Kidney (tissue), 13 donors: ENCODE measurements at regions not wholly inside any gene's neighbourhood (a gene's known extent, or its start where the extent isn't known, plus 50 kb on each side); places are given as distances from the start of the nearest gene placed in this dataset.

ENCODE experiments used
- DNase-seq, 5 donors: peaks; one replicate each; pipeline ENCODE4 v3.0.0-alpha.2; 2013 to 2020
- FAIRE-seq: peaks from 2 replicates; lab custom pipeline; 2012; peaks lifted over from hg19 to GRCh38; lab: Jason Lieb, UNC
- H3K27ac ChIP-seq, 2 donors: one replicate each; pipeline ENCODE4 v1.7.0; 2013; ENCODE audit warnings: low read depth in 2 of 2, low read length in 2 of 2, inconsistent platforms in 1 of 2
- H3K27me3 ChIP-seq: one replicate; pipeline ENCODE4 v1.7.1; 2013; ENCODE audit warnings: low read length, inconsistent platforms; ENCODE audit not compliant: control insufficient read depth, insufficient read depth
- H3K36me3 ChIP-seq, 3 donors: one replicate each; pipeline versions ENCODE4 v1.7.0 to v1.7.1; 2013; ENCODE audit warnings: low read length in 3 of 3, control low read depth in 1 of 3, inconsistent platforms in 1 of 3; ENCODE audit not compliant: insufficient read depth in 3 of 3, control insufficient read depth in 2 of 3
- H3K4me1 ChIP-seq, 3 donors: one replicate each; pipeline versions ENCODE4 v1.7.0 to v1.7.1; 2013; ENCODE audit warnings: low read length in 3 of 3, inconsistent platforms in 1 of 3, low read depth in 1 of 3; ENCODE audit not compliant: control insufficient read depth in 2 of 3, insufficient read depth in 2 of 3
- H3K4me3 ChIP-seq, 3 donors: one replicate each; pipeline versions ENCODE4 v1.7.0 to v1.8.1; 2013; ENCODE audit warnings: low read length in 3 of 3, control low read depth in 1 of 3, inconsistent platforms in 1 of 3
- H3K9ac ChIP-seq, 3 donors: one replicate each; pipeline versions ENCODE4 v1.7.0 to v1.7.1; 2013; ENCODE audit warnings: low read length in 3 of 3, control low read depth in 1 of 3, inconsistent platforms in 1 of 3
- H3K9me3 ChIP-seq, 3 donors: one replicate each; pipeline versions ENCODE4 v1.7.0 to v1.7.1; 2013; ENCODE audit warnings: low read length in 3 of 3, control low read depth in 1 of 3, inconsistent platforms in 1 of 3; ENCODE audit not compliant: control insufficient read depth in 2 of 3, insufficient read depth in 1 of 3
- intact Hi-C: fragments of 100-400 bp; cut with DNase I; formaldehyde crosslinking; loops from one replicate; pipeline ENCODE4 v1.11.1; 2022
- TF ChIP-seq, protein P1 (sequence below): IDR thresholded peaks from 3 replicates; pipeline ENCODE4 v1.5.1; 2012; ENCODE audit warnings: mild to moderate bottlenecking, moderate library complexity, borderline replicate concordance; ENCODE audit not compliant: insufficient read depth; ENCODE audit errors: extremely low read depth
- donor health status: control.
- donor health status: control.
- donor health status: control.
- donor health status: control.
- donor health status: control.
- donor health status: DM: yes; HTN: yes; CAD: no.
- donor health status: Normal renal cell carcinoma (clear cell type).

DNA sequence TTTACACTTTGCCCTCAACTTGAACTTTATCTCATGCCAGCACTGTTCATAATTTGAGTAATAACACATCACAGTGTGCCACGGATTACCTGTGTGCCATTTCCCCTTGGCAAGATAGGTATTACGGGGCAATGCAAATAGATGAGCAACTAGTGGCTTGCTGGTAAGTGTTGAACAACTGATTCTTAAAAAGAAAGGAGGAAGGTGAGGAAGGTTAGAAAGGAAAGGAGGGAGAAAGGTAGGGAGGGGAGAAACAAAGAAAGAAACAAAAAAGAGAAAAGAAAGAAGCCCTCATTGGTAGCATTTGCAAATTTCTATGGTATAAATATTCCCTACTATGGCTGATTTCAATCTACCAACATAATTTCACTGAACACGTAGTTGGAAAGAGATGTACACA, 118.2 kb upstream of the OLIG2 start:
- Histone ChIP-seq H3K4me3 (no peak overlapping the region), H3K27me3 (no peaks in the 10 kb centered on the region), H3K9ac (no peak overlapping the region), H3K36me3 (no peaks in the 10 kb centered on the region), H3K4me1 (no peaks in the 10 kb centered on the region), H3K27ac (no peak overlapping the region), H3K9me3 (no peaks in the 10 kb centered on the region)
- TF ChIP-seq, protein P1, sequence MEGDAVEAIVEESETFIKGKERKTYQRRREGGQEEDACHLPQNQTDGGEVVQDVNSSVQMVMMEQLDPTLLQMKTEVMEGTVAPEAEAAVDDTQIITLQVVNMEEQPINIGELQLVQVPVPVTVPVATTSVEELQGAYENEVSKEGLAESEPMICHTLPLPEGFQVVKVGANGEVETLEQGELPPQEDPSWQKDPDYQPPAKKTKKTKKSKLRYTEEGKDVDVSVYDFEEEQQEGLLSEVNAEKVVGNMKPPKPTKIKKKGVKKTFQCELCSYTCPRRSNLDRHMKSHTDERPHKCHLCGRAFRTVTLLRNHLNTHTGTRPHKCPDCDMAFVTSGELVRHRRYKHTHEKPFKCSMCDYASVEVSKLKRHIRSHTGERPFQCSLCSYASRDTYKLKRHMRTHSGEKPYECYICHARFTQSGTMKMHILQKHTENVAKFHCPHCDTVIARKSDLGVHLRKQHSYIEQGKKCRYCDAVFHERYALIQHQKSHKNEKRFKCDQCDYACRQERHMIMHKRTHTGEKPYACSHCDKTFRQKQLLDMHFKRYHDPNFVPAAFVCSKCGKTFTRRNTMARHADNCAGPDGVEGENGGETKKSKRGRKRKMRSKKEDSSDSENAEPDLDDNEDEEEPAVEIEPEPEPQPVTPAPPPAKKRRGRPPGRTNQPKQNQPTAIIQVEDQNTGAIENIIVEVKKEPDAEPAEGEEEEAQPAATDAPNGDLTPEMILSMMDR: no peak
- no peak for DNase-seq
- intact Hi-C loops: no loop called here
- FAIRE-seq: no peak

- FAIRE-seq (no peak), DNase-seq (no peak)
These were observed 117.2 kb upstream of the OLIG2 start for GRCh38 chr21:32908534-32908933.

DNA sequence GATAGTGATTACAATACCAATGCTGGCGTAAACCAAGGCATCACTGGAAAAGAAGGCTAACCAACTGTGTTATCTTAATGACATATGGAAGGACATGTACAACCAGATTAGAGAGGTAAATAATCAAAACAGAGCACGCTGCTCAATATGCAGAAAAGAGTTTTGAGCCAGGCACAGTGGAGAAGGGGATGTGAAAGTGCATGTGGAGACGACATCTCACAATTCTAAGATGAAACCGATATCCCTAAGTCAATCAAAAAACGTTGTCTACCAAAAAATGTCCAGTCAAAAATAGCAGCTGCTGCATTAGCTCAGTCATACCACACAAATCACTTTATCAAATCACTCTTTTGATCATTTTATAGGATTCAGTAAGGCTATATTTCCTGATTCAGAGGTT, 116.3 kb upstream of the OLIG2 start:
- Histone ChIP-seq H3K4me3 (no peak overlapping the region), H3K27ac (no peak overlapping the region), H3K27me3 (no peaks in the 10 kb centered on the region), H3K9me3 (no peaks in the 10 kb centered on the region), H3K36me3 (no peaks in the 10 kb centered on the region), H3K9ac (no peak overlapping the region), H3K4me1 (no peaks in the 10 kb centered on the region)
- intact Hi-C loops: no loop called here
- TF ChIP-seq, protein P1: no peak
- FAIRE-seq: no peak
- DNase-seq: no peak

More at GRCh38 chr21:32908534-32908933, 117.2 kb upstream of the OLIG2 start:
- Histone ChIP-seq H3K27me3 (no peaks in the 10 kb centered on the region), H3K36me3 (no peaks in the 10 kb centered on the region), H3K9me3 (no peaks in the 10 kb centered on the region), H3K27ac (no peak overlapping the region), H3K4me1 (no peaks in the 10 kb centered on the region), H3K9ac (no peak overlapping the region), H3K4me3 (no peak overlapping the region)
- TF ChIP-seq, protein P1: no peak
- intact Hi-C loops: no loop called here

- Histone ChIP-seq H3K4me1 (no peaks in the 10 kb centered on the region), H3K27me3 (no peaks in the 10 kb centered on the region), H3K4me3 (no peak overlapping the region), H3K9me3 (no peaks in the 10 kb centered on the region), H3K9ac (no peak overlapping the region), H3K27ac (no peak overlapping the region), H3K36me3 (no peaks in the 10 kb centered on the region)
- DNase-seq (no peak), FAIRE-seq (no peak)
- intact Hi-C loops: no loop called here
- TF ChIP-seq, protein P1: no peak
These were observed 111.2 kb upstream of the OLIG2 start for GRCh38 chr21:32914424-32915039.
